ENCODE measurements at regions not wholly inside any gene's neighbourhood (a gene's known extent, or its start where the extent isn't known, plus 50 kb on each side); places are given as distances from the start of the nearest gene placed in this dataset.
A peak's percentile ranks its signal among the peaks of the same experiment; 100 is the strongest.

DNA sequence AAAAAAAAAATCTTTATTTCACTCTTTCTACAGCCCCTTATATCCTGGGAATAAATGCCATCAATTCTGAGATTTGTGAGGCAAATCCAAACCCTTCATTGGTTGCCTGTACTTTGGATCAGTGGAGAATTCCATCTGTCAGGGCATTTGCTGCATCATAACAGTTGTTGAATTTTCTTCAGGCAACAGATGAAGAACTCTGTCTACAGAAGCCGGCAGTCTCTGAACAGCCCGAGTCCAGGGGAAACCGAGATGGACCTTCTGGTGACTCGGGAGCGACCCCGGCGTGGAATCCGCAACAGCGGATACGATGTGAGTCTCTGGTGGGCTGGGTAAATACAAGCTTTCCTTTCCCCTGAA, 82.3 kb downstream of the C11orf91 start:
- no peak for FAIRE-seq
- Histone ChIP-seq H3K4me1 (no peaks in the 10 kb centered on the region), H3K27ac (no peak overlapping the region), H3K4me3 (no peak overlapping the region), H3K36me3 (no peaks in the 10 kb centered on the region), H3K9me3 (no peaks in the 10 kb centered on the region), H3K27me3 (no peaks in the 10 kb centered on the region)
- ATAC-seq = no peak
- no peak for TF ChIP-seq CTCF (IDR thresholded peaks at IDR 0.05)
- 83 to 88% methylated on average over 10 of the region's 10 CpGs for WGBS, 2 donors
- no peak for DNase-seq
- intact Hi-C loops (cut with DNase I) = no loop called here

DNA sequence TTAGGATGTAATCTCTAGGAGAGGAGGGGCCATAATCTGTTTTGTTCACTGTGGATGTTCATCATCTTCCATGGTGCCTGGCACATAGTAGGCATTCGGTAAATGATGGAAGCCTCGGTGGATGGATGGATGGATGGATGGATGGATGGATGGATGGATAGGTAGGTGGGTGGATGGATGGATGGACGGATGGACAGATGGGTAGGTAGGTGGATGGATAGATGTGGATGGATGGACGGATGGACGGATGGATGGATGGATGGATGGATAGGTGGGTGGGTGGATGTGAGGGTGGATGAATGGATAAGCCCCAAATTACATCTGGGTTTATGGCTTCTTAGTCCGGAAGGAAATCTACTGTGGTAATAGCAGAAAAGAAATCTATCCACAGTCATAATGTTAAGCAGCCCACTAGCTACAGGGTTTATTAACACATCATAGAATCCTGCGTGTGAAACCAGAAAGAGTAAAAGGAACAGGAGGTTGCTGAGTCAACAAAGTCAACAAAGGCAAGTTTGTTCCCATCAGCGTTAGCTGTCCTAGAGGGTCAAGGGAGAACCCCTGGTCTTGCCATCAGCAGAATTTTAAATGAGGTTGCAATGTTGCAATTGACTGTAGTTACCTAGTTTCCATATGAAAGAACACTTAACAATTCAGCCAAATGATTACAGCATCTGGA, 82.8 kb downstream of the C11orf91 start:
- H3K4me3 ChIP-seq = no peak overlapping the region
- DNase-seq (no peak), FAIRE-seq (no peak), ATAC-seq (peak in 2 of 4 donors; percentile 30 to 67)
- no peaks in the 10 kb centered on the region for H3K36me3 ChIP-seq
- no peaks in the 10 kb centered on the region for H3K9me3 ChIP-seq
- intact Hi-C loops (cut with DNase I) = no loop called here
- no peak for TF ChIP-seq CTCF (IDR thresholded peaks at IDR 0.05)
- H3K4me1 ChIP-seq = no peaks in the 10 kb centered on the region
- WGBS, 2 donors = 56 to 65% methylated on average over 8 of the region's 8 CpGs
- no peak overlapping the region for H3K27ac ChIP-seq
- H3K27me3 ChIP-seq = no peaks in the 10 kb centered on the region

- H3K27ac ChIP-seq = no peak overlapping the region
- DNase-seq (no peak), FAIRE-seq (no peak), ATAC-seq (no peak)
- 82 to 89% methylated on average over 5 of the region's 5 CpGs for WGBS, 2 donors
- intact Hi-C loops (cut with DNase I) = no loop called here
- H3K4me1 ChIP-seq = no peaks in the 10 kb centered on the region
- TF ChIP-seq CTCF (IDR thresholded peaks at IDR 0.05) = no peak
- no peaks in the 10 kb centered on the region for H3K9me3 ChIP-seq
- no peaks in the 10 kb centered on the region for H3K36me3 ChIP-seq
- no peak overlapping the region for H3K4me3 ChIP-seq
- no peaks in the 10 kb centered on the region for H3K27me3 ChIP-seq
These were observed 84.1 kb downstream of the C11orf91 start for GRCh38 chr11:33616552-33616951.

GRCh38 chr11:33615751-33616150, 84.9 kb downstream of the C11orf91 start:
- TF ChIP-seq CTCF (IDR thresholded peaks at IDR 0.05) = no peak
- 58 to 65% methylated on average over 3 of the region's 3 CpGs for WGBS, 2 donors

GRCh38 chr11:33613404-33613803, 87.2 kb downstream of the C11orf91 start:
- no peaks in the 10 kb centered on the region for H3K36me3 ChIP-seq
- no peaks in the 10 kb centered on the region for H3K4me1 ChIP-seq
- FAIRE-seq (no peak), DNase-seq (no peak), ATAC-seq (no peak)
- H3K4me3 ChIP-seq = no peak overlapping the region
- no peak for TF ChIP-seq CTCF (IDR thresholded peaks at IDR 0.05)
- H3K9me3 ChIP-seq = no peaks in the 10 kb centered on the region
- no peaks in the 10 kb centered on the region for H3K27me3 ChIP-seq
- WGBS, 2 donors = 89 to 95% methylated on average over 2 of the region's 2 CpGs
- H3K27ac ChIP-seq = no peak overlapping the region
- intact Hi-C loops (cut with DNase I) = no loop called here

More at GRCh38 chr11:33615751-33616150, 84.9 kb downstream of the C11orf91 start:
- H3K27ac ChIP-seq = no peak overlapping the region
- H3K4me1 ChIP-seq = no peaks in the 10 kb centered on the region
- intact Hi-C loops (cut with DNase I) = no loop called here
- H3K36me3 ChIP-seq = no peaks in the 10 kb centered on the region
- ATAC-seq = no peak
- no peak for DNase-seq
- FAIRE-seq = no peak
- H3K27me3 ChIP-seq = no peaks in the 10 kb centered on the region
- H3K4me3 ChIP-seq = no peak overlapping the region
- H3K9me3 ChIP-seq = no peaks in the 10 kb centered on the region

Data from pancreas (tissue), 10 donors.